ENCODE measurements at regions not wholly inside any gene's neighbourhood (a gene's known extent, or its start where the extent isn't known, plus 50 kb on each side); places are given as distances from the start of the nearest gene placed in this dataset.

DNA sequence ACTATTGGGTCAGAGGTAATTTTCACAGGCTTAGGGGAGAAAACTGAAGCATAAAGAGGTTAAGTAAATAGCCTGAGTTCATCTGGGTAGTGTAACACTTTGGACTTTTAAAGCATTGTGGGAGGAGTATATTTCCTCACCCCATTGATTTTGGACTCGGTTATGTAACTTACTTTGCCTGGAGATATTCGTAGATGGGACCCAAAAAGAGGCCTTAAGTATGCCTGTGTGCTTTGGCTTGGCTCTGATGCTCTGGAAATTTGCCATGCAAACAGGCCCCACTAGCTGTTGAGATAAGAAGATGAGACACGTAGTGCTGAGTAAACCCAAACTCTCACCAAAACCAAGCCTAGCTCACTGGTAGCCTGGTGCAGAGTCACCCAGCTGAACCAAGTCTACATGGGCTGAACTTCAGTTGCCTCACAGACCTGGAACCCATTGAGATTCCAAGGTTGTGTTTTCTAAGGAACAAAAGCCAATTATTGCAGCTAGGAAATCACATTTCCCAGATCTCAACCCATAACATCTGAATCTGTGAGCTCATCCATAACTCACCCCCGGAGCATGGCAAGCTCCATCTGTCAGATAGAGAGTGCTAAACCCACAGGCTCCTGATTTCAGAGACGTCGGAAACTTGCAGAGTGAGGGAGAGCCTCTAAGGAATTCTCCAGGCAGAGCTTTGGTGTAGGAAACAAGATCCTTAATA lies 536.0 kb upstream of the C16orf82 start:
- TF ChIP-seq, protein P1, sequence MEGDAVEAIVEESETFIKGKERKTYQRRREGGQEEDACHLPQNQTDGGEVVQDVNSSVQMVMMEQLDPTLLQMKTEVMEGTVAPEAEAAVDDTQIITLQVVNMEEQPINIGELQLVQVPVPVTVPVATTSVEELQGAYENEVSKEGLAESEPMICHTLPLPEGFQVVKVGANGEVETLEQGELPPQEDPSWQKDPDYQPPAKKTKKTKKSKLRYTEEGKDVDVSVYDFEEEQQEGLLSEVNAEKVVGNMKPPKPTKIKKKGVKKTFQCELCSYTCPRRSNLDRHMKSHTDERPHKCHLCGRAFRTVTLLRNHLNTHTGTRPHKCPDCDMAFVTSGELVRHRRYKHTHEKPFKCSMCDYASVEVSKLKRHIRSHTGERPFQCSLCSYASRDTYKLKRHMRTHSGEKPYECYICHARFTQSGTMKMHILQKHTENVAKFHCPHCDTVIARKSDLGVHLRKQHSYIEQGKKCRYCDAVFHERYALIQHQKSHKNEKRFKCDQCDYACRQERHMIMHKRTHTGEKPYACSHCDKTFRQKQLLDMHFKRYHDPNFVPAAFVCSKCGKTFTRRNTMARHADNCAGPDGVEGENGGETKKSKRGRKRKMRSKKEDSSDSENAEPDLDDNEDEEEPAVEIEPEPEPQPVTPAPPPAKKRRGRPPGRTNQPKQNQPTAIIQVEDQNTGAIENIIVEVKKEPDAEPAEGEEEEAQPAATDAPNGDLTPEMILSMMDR (IDR thresholded peaks at IDR 0.05), result no peak
- TF ChIP-seq EP300 (IDR thresholded peaks at IDR 0.05), result no peak
